GM12891 (cell line): ENCODE measurements at regions not wholly inside any gene's neighbourhood (a gene's known extent, or its start where the extent isn't known, plus 50 kb on each side); places are given as distances from the start of the nearest gene placed in this dataset.

Source experiments
- PAX5 ChIP-seq: IDR thresholded peaks from 2 replicates; pipeline ENCODE4 v1.6.1; 2011; ENCODE audit warnings: low read length, moderate library complexity, mild to moderate bottlenecking; ENCODE audit not compliant: insufficient read depth, severe bottlenecking
- POLR2A ChIP-seq: IDR thresholded peaks from 2 replicates; pipeline ENCODE4 v1.6.1; 2011; ENCODE audit warnings: low read depth, low read length, control low read depth
- TAF1 ChIP-seq: IDR thresholded peaks from 2 replicates; pipeline ENCODE4 v1.6.1; 2011; ENCODE audit warnings: low read depth, low read length, control low read depth

DNA sequence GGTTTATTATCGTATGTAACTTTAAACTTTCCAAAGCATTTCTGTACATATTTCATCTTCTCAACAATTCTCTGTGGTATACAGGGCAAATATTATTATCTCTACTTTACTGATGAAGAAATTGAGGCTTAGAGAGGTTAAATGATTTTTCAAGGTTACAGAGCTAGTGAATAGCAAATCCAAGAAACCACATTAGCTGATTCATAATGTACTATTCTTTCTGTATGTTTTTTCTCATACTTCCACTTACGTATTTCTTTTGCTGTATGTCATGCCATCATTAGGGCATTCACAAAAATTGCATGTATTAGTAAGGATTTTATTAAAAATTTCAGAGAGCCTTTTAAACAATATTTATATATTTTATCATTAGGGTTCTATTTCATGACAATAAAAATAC, 372.4 kb upstream of the DMAC1 start:
- no peak for TF ChIP-seq POLR2A
- no peak for TF ChIP-seq PAX5
- no peak for TF ChIP-seq TAF1
